ENCODE measurements at regions not wholly inside any gene's neighbourhood (a gene's known extent, or its start where the extent isn't known, plus 50 kb on each side); places are given as distances from the start of the nearest gene placed in this dataset.

DNA sequence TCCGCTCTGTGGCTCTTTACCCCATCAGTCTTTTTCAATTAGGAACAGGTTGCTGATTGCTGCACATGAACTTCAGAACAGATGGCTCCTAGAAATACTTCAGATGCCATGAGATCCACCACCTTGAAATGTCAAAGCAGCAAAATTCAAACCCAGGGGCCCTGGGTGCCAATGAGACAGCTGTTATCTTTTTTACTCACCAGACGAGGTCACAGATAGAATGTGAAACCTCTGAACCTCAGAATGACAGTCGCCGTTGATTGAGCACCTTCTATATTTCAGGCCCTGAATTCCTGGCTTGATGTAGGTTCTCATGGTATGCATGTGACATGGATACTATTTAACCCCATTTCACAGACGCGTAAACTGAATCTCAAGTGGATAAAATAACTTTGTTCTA lies 63.0 kb downstream of the MAF start:
- TF ChIP-seq, protein P1, sequence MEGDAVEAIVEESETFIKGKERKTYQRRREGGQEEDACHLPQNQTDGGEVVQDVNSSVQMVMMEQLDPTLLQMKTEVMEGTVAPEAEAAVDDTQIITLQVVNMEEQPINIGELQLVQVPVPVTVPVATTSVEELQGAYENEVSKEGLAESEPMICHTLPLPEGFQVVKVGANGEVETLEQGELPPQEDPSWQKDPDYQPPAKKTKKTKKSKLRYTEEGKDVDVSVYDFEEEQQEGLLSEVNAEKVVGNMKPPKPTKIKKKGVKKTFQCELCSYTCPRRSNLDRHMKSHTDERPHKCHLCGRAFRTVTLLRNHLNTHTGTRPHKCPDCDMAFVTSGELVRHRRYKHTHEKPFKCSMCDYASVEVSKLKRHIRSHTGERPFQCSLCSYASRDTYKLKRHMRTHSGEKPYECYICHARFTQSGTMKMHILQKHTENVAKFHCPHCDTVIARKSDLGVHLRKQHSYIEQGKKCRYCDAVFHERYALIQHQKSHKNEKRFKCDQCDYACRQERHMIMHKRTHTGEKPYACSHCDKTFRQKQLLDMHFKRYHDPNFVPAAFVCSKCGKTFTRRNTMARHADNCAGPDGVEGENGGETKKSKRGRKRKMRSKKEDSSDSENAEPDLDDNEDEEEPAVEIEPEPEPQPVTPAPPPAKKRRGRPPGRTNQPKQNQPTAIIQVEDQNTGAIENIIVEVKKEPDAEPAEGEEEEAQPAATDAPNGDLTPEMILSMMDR (conservative IDR thresholded peaks at IDR 0.05; ENCODE audit: low read depth in 2 of 2) = no peak
- TF ChIP-seq, protein P2, sequence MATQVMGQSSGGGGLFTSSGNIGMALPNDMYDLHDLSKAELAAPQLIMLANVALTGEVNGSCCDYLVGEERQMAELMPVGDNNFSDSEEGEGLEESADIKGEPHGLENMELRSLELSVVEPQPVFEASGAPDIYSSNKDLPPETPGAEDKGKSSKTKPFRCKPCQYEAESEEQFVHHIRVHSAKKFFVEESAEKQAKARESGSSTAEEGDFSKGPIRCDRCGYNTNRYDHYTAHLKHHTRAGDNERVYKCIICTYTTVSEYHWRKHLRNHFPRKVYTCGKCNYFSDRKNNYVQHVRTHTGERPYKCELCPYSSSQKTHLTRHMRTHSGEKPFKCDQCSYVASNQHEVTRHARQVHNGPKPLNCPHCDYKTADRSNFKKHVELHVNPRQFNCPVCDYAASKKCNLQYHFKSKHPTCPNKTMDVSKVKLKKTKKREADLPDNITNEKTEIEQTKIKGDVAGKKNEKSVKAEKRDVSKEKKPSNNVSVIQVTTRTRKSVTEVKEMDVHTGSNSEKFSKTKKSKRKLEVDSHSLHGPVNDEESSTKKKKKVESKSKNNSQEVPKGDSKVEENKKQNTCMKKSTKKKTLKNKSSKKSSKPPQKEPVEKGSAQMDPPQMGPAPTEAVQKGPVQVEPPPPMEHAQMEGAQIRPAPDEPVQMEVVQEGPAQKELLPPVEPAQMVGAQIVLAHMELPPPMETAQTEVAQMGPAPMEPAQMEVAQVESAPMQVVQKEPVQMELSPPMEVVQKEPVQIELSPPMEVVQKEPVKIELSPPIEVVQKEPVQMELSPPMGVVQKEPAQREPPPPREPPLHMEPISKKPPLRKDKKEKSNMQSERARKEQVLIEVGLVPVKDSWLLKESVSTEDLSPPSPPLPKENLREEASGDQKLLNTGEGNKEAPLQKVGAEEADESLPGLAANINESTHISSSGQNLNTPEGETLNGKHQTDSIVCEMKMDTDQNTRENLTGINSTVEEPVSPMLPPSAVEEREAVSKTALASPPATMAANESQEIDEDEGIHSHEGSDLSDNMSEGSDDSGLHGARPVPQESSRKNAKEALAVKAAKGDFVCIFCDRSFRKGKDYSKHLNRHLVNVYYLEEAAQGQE (IDR thresholded peaks at IDR 0.05; ENCODE audit: unreplicated experiment) = no peak
- TF ChIP-seq JUNB (IDR thresholded peaks at IDR 0.05; ENCODE audit: unreplicated experiment) (no peak), EZH2phosphoT487 (IDR thresholded peaks at IDR 0.05; ENCODE audit: unreplicated experiment) (no peak), POLR2AphosphoS5 (IDR thresholded peaks at IDR 0.05; ENCODE audit: low read depth) (no peak), EZH2 (IDR thresholded peaks at IDR 0.05; ENCODE audit: low read depth, unreplicated experiment) (no peak), CREB1 (CRISPR knock-in tag; IDR thresholded peaks at IDR 0.05; ENCODE audit: low read depth) (no peak), ETS1 (IDR thresholded peaks at IDR 0.05) (no peak), ZNF331 (CRISPR knock-in tag; IDR thresholded peaks at IDR 0.05; ENCODE audit: low read depth) (no peak), NANOG (IDR thresholded peaks at IDR 0.05; ENCODE audit: borderline replicate concordance) (no peak), STAT1 (IDR thresholded peaks at IDR 0.05; ENCODE audit: unreplicated experiment) (no peak)
